Dendritic cell treated with granulocyte-macrophage colony-stimulating factor and Interleukin-4, amounts not matched to agents 40 ng/mL and 50 ng/mL, for 4 days (primary cell): ENCODE measurements at regions not wholly inside any gene's neighbourhood (a gene's known extent, or its start where the extent isn't known, plus 50 kb on each side); places are given as distances from the start of the nearest gene placed in this dataset.

ENCODE experiments used
- H3K27ac Mint-ChIP-seq: one replicate; pipeline ENCODE4 v1.8.0; 2022; ENCODE audit warnings: mild to moderate bottlenecking, mixed read lengths
- H3K27me3 Mint-ChIP-seq: one replicate; pipeline ENCODE4 v1.8.0; 2022; ENCODE audit warnings: mild to moderate bottlenecking, mixed read lengths
- H3K36me3 Mint-ChIP-seq: one replicate; pipeline ENCODE4 v1.8.0; 2022; ENCODE audit warnings: low read depth, mixed read lengths
- H3K4me1 Mint-ChIP-seq: one replicate; pipeline ENCODE4 v1.8.0; 2022; ENCODE audit warnings: low read depth, mixed read lengths
- H3K4me3 Mint-ChIP-seq: one replicate; pipeline ENCODE4 v1.8.0; 2022; ENCODE audit warnings: mild to moderate bottlenecking, moderate library complexity, mixed read lengths
- H3K9me3 Mint-ChIP-seq: one replicate; pipeline ENCODE4 v1.8.0; 2022; ENCODE audit warnings: mixed read lengths
- intact Hi-C: fragments of 100-400 bp; cut with micrococcal nuclease; formaldehyde crosslinking; loops from one replicate; pipeline ENCODE4 v1.15.0; 2022

- H3K36me3 Mint-ChIP-seq: no peaks in the 10 kb centered on the region
- no peaks in the 10 kb centered on the region for H3K4me1 Mint-ChIP-seq
- no peaks in the 10 kb centered on the region for H3K9me3 Mint-ChIP-seq
- H3K4me3 Mint-ChIP-seq: no peak overlapping the region
- H3K27ac Mint-ChIP-seq: no peak overlapping the region
- intact Hi-C loops: no loop called here
- no peaks in the 10 kb centered on the region for H3K27me3 Mint-ChIP-seq
These were observed 415.0 kb upstream of the ZNF507 start for GRCh38 chr19:31930401-31930800.

- H3K4me3 Mint-ChIP-seq: no peak overlapping the region
- H3K36me3 Mint-ChIP-seq: no peaks in the 10 kb centered on the region
- H3K27me3 Mint-ChIP-seq: no peaks in the 10 kb centered on the region
- intact Hi-C loops: no loop called here
- no peaks in the 10 kb centered on the region for H3K9me3 Mint-ChIP-seq
- peaks cover 10% of the 10 kb centered on the region for H3K4me1 Mint-ChIP-seq
- H3K27ac Mint-ChIP-seq: no peak overlapping the region
These were observed 407.4 kb upstream of the ZNF507 start for GRCh38 chr19:31937983-31938382.

GRCh38 chr19:31938675-31939074 is 406.7 kb upstream of the ZNF507 start:
- Mint-ChIP-seq H3K27me3 (no peaks in the 10 kb centered on the region), H3K9me3 (no peaks in the 10 kb centered on the region), H3K27ac (no peak overlapping the region), H3K4me3 (no peak overlapping the region), H3K36me3 (no peaks in the 10 kb centered on the region), H3K4me1 (peaks cover 10% of the 10 kb centered on the region)
- intact Hi-C loops: no loop called here

- H3K4me1 Mint-ChIP-seq: peaks cover 10% of the 10 kb centered on the region
- intact Hi-C loops: no loop called here
- H3K9me3 Mint-ChIP-seq: no peaks in the 10 kb centered on the region
- no peak overlapping the region for H3K4me3 Mint-ChIP-seq
- no peaks in the 10 kb centered on the region for H3K27me3 Mint-ChIP-seq
- H3K36me3 Mint-ChIP-seq: no peaks in the 10 kb centered on the region
- H3K27ac Mint-ChIP-seq: no peak overlapping the region
These were observed 405.0 kb upstream of the ZNF507 start for GRCh38 chr19:31940396-31940795.

GRCh38 chr19:31943191-31943661 is 402.2 kb upstream of the ZNF507 start:
- H3K27me3 Mint-ChIP-seq: no peaks in the 10 kb centered on the region
- no peak overlapping the region for H3K27ac Mint-ChIP-seq
- no peaks in the 10 kb centered on the region for H3K36me3 Mint-ChIP-seq
- intact Hi-C loops: no loop called here
- H3K4me3 Mint-ChIP-seq: no peak overlapping the region
- no peaks in the 10 kb centered on the region for H3K9me3 Mint-ChIP-seq
- H3K4me1 Mint-ChIP-seq: peaks cover 10% of the 10 kb centered on the region

GRCh38 chr19:31943778-31944177 is 401.6 kb upstream of the ZNF507 start:
- H3K4me1 Mint-ChIP-seq: peaks cover 8% of the 10 kb centered on the region
- no peaks in the 10 kb centered on the region for H3K27me3 Mint-ChIP-seq
- no peaks in the 10 kb centered on the region for H3K9me3 Mint-ChIP-seq
- H3K27ac Mint-ChIP-seq: no peak overlapping the region
- H3K4me3 Mint-ChIP-seq: no peak overlapping the region
- H3K36me3 Mint-ChIP-seq: no peaks in the 10 kb centered on the region
- intact Hi-C loops: no loop called here

- H3K27me3 Mint-ChIP-seq: no peaks in the 10 kb centered on the region
- H3K4me3 Mint-ChIP-seq: no peak overlapping the region
- H3K4me1 Mint-ChIP-seq: peaks cover 5% of the 10 kb centered on the region
- no peaks in the 10 kb centered on the region for H3K9me3 Mint-ChIP-seq
- H3K36me3 Mint-ChIP-seq: no peaks in the 10 kb centered on the region
- no peak overlapping the region for H3K27ac Mint-ChIP-seq
- intact Hi-C loops: no loop called here
These were observed 401.1 kb upstream of the ZNF507 start for GRCh38 chr19:31944326-31944725.

GRCh38 chr19:31946491-31946890 is 398.9 kb upstream of the ZNF507 start:
- Mint-ChIP-seq H3K36me3 (no peaks in the 10 kb centered on the region), H3K27me3 (no peaks in the 10 kb centered on the region), H3K9me3 (no peaks in the 10 kb centered on the region), H3K4me3 (no peak overlapping the region), H3K4me1 (no peaks in the 10 kb centered on the region), H3K27ac (no peak overlapping the region)
- intact Hi-C loops: no loop called here

- no peaks in the 10 kb centered on the region for H3K4me1 Mint-ChIP-seq
- no peak overlapping the region for H3K27ac Mint-ChIP-seq
- H3K27me3 Mint-ChIP-seq: no peaks in the 10 kb centered on the region
- H3K36me3 Mint-ChIP-seq: no peaks in the 10 kb centered on the region
- intact Hi-C loops: no loop called here
- H3K9me3 Mint-ChIP-seq: peaks cover 9% of the 10 kb centered on the region
- H3K4me3 Mint-ChIP-seq: no peak overlapping the region
These were observed 397.8 kb upstream of the ZNF507 start for GRCh38 chr19:31947436-31948115.

GRCh38 chr19:31952693-31953092 is 392.7 kb upstream of the ZNF507 start:
- H3K36me3 Mint-ChIP-seq: no peaks in the 10 kb centered on the region
- intact Hi-C loops: no loop called here
- no peaks in the 10 kb centered on the region for H3K27me3 Mint-ChIP-seq
- peaks cover 9% of the 10 kb centered on the region for H3K9me3 Mint-ChIP-seq
- H3K27ac Mint-ChIP-seq: no peak overlapping the region
- no peaks in the 10 kb centered on the region for H3K4me1 Mint-ChIP-seq
- H3K4me3 Mint-ChIP-seq: no peak overlapping the region

GRCh38 chr19:31955061-31955460 is 390.3 kb upstream of the ZNF507 start:
- H3K36me3 Mint-ChIP-seq: no peaks in the 10 kb centered on the region
- no peak overlapping the region for H3K4me3 Mint-ChIP-seq
- no peaks in the 10 kb centered on the region for H3K4me1 Mint-ChIP-seq
- peaks cover 9% of the 10 kb centered on the region for H3K9me3 Mint-ChIP-seq
- H3K27ac Mint-ChIP-seq: no peak overlapping the region
- no peaks in the 10 kb centered on the region for H3K27me3 Mint-ChIP-seq
- intact Hi-C loops: no loop called here

- Mint-ChIP-seq H3K9me3 (peaks cover 9% of the 10 kb centered on the region), H3K27me3 (no peaks in the 10 kb centered on the region), H3K27ac (no peak overlapping the region), H3K4me1 (no peaks in the 10 kb centered on the region), H3K36me3 (no peaks in the 10 kb centered on the region), H3K4me3 (no peak overlapping the region)
- intact Hi-C loops: no loop called here
These were observed 389.5 kb upstream of the ZNF507 start for GRCh38 chr19:31955884-31956283.

GRCh38 chr19:31956771-31957392 is 388.5 kb upstream of the ZNF507 start:
- Mint-ChIP-seq H3K27ac (no peak overlapping the region), H3K36me3 (no peaks in the 10 kb centered on the region), H3K4me1 (no peaks in the 10 kb centered on the region), H3K4me3 (no peak overlapping the region), H3K9me3 (peaks cover 7% of the 10 kb centered on the region), H3K27me3 (peaks cover 4% of the 10 kb centered on the region)
- intact Hi-C loops: no loop called here

- no peaks in the 10 kb centered on the region for H3K4me1 Mint-ChIP-seq
- H3K4me3 Mint-ChIP-seq: no peak overlapping the region
- peaks cover 4% of the 10 kb centered on the region for H3K27me3 Mint-ChIP-seq
- H3K27ac Mint-ChIP-seq: no peak overlapping the region
- intact Hi-C loops: no loop called here
- H3K9me3 Mint-ChIP-seq: no peaks in the 10 kb centered on the region
- no peaks in the 10 kb centered on the region for H3K36me3 Mint-ChIP-seq
These were observed 387.7 kb upstream of the ZNF507 start for GRCh38 chr19:31957711-31958110.

GRCh38 chr19:31959527-31960018 is 385.8 kb upstream of the ZNF507 start:
- Mint-ChIP-seq H3K27ac (no peak overlapping the region), H3K36me3 (no peaks in the 10 kb centered on the region), H3K4me3 (no peak overlapping the region), H3K9me3 (no peaks in the 10 kb centered on the region), H3K4me1 (no peaks in the 10 kb centered on the region), H3K27me3 (peaks cover 4% of the 10 kb centered on the region)
- intact Hi-C loops: no loop called here
